GM21619 (cell line): ENCODE measurements at regions not wholly inside any gene's neighbourhood (a gene's known extent, or its start where the extent isn't known, plus 50 kb on each side); places are given as distances from the start of the nearest gene placed in this dataset.

Experiments used
- ATAC-seq: cut with Tn5 transposase; IDR thresholded peaks from one replicate; pipeline ENCODE4 v1.9.1; 2021; ENCODE audit not compliant: unreplicated experiment

DNA sequence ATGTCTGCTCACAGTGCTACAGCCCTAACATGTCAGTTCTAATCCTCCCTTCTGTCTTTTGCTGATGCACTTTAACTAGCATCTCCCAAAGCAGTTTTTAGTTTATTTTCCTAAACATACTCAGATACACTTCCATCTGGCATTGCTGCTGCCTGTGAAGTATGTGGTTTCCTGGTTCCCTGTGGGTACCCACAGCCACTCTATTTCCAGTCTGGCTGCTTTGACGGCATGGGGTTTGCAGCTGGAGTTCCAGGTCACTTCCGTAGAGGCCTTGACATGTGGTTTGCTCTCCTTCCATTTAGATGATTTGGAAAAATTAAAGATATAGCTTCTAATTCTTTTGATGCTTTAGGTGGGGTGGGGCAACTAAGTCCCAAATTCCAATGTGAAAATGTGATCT, 375.5 kb downstream of the PCDH20 start:
- ATAC-seq: no peak

DNA sequence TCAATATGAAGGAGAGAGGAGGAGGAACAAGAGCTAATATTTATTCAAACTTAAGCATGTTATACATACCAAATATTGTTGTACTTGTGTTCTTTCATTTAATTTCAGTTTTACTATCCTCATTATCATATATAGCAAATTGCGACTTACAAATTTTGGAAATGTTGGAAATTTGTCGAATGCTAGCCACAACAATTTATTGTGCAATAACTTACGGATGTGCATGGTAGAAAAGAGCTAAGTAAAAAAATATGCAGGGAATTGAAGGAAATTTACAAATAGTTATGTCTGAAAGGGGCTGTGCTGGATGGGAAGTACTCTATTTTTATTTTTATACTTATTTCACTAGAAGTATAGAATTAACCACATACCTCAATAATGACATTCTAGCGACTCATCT, 376.3 kb downstream of the PCDH20 start:
- no peak for ATAC-seq

DNA sequence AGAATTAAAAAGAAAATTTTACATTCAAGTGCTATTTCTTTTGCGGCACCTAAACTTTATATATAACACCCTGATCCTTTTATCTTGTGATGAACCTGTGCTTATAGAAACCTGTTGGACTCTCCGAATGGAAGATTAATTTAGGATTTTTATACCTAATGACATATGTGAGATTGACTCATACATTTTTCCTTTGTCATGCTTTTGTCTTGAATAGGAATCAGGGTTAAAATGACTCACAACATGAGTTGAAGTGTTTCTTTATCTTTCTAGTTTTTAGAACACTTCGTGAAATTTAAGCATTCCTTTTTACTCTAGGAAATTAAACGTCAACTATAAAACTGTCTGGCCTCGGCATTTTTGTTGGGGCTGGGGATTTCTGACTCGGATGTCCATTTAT, 378.9 kb downstream of the PCDH20 start:
- no peak for ATAC-seq

DNA sequence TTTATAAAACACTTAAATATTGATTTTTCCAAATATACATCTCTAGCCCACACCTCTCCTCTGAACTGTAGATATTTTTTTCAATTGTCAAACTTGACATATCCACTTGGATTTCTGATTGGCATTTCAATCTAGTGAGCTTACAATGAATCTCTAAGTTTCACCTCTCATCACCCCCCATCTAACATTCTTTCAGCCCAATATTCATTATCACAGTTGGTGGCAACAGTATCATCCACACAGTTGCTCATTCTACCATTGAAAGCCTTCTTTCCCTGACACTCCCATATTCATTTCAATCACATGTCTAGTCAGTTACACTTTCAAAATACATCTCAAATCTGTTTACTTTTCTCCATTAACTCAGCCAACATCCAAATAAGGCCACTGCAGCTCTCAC, 385.2 kb downstream of the PCDH20 start:
- no peak for ATAC-seq

DNA sequence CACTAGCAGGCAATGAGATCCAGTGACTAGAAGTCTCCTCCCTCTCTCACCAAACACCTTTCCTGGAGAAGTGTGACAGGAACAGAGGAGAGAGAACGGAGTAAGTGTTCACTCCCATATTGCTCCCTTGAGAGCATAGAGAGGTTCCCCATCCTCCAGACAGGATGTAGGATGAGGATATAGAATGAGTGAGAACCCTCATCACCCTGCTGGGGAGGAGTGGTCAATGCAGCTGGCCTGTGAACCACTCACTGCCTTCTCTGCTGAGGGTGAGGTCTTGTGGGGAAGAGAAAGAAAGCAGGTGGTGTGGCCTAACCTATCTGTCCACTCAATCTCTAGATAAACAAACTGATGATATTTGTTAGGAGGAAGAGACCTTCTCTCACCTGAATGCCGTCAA, 386.6 kb downstream of the PCDH20 start:
- no peak for ATAC-seq

DNA sequence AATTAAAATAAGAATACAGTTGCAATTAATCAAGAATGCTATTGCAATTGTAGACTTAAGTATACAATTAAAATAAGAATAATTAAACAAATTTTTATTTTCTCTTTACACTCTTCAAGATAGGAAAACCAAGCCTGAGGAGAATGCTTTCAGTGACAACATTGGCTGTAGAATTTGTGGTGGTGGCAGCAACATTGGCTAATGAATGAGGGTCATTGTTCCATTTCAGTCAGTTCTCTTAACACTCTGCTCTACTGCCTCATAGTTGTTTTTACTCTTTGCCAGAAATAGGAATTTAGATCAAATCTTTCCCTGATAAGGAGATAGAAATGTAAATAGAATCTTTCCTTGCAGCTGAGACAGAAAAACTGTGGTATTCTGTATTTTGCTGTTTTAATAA, 391.6 kb downstream of the PCDH20 start:
- no peak for ATAC-seq

DNA sequence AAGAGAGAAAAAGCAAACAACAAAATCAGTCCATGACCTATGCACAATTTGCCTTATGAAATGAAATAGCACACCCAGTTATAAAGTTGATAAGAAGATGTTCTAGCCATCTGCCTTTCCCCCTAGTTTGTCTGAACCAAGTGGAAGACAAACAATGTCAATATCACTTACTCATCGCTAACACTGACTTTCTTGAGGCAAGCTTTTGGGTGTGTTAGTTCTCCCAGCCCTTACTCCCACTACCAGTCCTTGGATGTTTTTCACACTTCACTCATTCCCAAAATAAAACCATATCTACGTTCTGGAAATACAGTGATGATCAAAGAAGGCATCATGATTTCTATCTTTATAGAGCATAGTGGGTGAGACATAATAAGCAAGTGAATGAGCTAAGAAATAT, 393.8 kb downstream of the PCDH20 start:
- ATAC-seq: no peak

DNA sequence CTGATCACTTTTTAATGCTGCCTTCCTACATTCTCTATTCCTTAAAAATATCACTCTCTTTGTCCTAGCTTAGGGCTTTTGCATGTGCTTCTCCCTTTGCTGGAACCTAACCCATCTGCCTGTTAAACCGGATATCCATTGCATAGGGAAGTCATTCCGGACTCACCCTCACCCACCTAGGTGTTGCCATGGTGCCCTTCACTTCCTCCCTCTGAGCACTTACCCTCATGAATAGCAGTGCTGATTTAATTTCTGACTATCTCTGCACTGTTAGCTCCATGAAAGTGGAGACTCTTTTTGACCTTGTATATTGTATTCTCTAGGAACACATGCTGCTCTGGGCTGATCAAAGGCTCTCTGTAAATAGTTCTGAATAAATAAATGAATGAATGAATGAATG, 401.9 kb downstream of the PCDH20 start:
- ATAC-seq: no peak

DNA sequence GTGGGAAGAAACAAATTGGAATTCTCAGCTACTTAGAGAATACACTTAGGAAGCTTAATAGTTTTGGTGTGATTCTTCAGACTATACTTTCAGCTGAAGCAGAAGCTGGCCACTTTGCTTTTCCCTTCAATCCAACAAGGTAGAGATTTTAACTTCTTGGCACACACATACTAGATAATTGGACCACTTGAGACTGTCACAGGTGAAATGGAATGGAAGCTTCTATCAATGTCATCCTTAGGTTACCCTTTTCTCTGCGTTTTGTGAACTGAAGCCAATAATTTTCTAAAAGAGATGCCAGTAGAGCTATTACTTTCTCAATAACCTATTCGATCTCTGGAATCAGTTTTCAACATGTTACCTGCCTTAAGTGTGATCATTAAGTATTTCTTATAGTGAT, 405.3 kb downstream of the PCDH20 start:
- no peak for ATAC-seq

DNA sequence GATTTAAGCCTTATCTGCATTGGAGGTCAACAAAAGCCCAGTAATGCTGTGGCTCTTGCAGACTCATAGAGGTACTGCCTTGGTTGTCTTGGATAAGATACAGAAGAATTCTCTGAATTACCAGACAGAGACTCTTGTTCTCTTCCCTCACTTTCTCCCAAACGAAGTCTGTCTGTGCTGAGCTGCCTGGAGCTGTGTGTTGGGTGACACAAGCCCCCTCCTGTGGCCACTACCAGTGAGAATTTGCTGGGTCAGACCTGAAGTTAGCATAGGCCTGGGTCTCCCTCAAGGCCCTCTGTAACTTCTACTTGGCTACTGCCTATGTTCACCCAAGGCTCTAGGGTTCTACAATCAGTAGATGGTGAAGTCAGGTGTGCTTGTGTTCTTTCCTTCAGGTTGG, 413.0 kb downstream of the PCDH20 start:
- no peak for ATAC-seq

DNA sequence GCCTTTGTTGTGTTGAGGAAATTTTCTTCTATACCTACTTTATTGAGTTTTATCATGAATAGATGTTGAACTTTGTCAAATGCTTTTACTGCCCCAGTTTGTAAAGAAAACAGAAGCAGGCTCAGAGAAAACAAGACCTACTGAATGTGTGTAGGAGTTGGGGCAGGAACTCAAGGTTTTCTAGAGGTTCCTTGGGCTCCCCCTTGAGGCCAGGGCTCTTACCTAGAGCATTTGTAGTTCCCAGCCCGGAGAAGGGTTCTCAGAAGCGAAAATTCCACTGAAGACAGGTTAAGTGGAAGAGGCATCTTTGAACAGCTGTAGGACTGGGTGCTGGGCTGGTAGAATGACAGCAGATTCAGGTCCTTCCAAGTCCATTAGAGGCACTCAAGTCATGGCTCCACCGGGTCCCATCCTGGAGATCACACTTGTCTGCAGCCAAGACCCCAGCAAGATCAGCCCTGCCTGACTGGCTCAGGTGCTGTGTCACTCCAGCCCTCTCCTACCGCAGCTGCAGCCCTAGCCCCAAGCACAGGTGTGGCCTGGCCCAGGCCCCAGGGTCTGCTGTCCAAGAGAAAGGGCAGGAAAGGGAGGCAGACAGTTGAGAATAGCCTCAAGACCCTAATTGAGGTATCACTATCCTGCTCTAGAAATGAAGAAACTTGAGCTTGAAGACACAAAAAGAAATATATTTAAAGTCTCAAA, 425.5 kb downstream of the PCDH20 start:
- ATAC-seq: no peak

DNA sequence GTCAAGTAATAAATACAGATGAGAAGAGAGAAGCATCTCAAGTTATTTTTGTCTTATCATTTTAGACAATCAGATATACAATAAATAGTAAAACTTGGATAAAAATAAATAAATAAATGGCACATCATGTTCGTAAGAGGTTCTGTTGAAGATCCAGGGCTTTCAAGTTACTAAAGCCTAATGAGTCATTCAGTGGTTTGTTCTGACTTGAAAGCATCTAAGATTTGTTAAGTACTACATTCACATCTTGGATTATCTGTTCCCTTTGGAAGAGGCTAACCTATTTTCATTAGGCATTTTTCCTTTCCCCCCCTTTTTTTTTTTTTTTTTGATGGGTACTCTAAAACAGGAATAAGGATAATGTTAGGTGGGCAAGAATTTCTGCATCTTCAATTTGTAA, 429.3 kb downstream of the PCDH20 start:
- ATAC-seq: no peak

DNA sequence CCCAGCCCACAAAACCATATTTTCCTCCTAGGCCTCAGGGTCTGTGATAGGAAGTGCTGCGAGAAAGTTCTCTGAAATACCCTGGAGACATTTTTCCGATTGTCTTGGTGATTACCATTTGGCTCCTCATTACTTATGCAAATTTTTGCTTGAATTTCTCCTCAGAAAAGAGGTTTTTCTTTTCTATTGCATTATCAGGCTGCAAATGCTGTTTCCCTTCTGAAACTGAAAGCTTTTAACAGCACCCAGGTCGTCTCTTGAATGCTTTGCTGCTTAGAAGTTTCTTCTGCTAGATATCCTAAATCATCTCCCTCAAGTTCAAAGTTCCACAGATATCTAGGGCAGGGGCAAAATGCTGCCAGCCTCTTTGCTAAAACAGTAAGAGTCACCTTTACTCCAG, 434.2 kb downstream of the PCDH20 start:
- no peak for ATAC-seq

DNA sequence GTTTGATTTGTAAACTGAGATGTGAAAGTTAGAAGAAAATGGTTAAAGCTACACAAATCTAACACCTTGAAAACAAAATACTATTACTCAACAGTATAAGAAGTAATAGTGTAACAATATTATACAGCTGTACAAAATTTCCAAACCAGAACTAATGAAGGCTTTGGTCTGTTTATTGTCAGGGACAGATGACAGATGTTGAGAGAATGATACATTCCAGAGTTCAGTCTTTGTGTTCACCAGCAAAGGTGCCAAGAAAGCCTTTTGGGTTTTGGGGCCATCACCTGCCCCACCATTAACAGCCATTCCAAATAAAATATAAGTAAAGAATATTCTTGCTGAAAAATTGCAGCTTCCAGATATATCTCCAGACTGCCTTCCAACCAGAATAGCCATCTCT, 439.3 kb downstream of the PCDH20 start:
- ATAC-seq: no peak

DNA sequence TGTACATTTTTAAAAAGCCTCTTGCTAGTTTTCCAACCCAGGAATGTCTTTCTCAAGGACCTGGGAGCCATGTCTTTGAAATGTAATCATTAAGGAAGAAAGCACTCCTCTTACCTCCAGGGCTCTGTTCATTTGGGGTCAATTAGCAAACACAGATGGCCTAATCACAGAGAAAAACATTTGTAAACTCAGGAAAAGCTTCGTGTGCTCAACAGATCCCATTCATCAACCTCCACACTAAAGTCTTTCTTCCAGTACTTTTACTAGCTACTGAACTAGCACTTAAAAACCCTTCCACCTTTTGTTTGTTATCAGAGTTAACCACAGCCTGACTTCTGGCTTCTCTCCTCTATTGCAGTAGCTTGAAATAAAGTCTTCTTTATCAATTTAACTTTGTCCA, 441.4 kb downstream of the PCDH20 start:
- ATAC-seq: no peak

DNA sequence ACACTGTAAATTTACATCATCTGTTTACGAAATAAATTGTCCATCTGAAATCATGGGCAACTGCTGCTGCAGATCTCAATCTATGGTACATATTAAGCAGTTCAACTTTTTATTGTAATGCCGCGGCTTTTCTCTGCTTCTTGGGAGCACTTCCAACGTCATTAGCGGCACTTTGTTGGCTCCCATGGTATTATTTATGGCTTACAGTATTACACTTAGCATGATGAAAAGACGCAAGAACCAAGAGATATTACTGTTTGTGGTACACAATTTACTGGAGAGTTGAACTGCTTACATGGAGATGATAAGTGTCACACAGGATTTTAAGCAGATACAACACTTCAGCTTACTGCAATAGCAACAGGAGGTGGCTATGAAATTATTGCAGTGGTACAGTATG, 442.1 kb downstream of the PCDH20 start:
- no peak for ATAC-seq

DNA sequence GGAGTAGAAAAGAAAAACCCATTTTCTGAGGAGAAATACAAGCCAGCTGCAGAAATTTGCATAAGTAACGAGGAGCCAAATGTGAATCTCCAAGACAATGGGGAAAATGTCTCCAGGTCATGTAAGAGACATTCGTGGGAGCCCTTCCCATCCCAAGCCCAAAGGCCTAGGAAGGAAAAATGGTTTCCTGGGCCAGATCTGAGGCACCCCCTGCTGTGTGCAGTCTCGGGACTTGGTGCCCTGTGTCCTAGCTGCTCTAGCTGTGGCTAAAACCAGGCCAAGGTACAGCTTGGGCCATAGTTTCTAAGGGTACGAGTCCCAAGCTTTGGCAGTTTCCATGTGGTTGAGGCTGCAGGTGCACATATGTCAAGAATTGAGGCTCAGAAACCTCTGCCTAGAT, 444.9 kb downstream of the PCDH20 start:
- ATAC-seq: no peak

DNA sequence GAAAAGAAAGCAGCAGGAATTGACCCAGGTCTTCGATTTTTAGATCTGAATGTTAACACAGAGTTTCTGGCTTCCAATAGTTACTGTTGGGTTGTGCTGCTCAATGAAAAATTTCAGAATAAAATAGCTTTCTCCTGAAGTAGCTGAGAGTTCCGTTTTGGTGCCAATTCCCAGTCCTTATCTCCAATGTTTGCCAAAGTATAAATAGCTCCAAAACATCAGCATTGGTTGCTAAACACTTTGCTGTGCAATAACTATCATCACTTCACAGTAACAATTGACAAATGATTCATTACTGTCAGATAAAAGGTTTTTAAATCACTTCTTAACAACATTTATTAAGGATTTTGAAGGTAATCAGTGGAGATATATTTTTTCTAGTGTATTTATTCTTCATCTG, 446.0 kb downstream of the PCDH20 start:
- no peak for ATAC-seq

DNA sequence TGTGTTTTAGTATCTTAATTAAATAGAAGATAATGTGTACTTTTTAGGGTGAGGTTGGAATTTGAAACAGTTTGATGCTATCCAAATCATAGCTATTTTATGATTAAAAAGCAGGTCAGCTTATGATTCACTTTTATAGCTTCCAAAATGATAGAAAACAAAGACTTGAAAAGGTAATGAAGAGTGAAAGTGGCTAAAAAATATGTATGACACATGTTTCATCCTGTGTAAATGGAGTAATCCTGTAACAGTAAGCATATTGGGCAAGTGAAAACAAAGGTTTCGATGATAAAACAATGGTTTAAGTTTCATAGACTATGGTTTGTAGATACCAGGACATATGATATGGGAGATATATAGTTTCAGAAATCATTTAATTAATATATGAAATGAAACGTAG, 456.2 kb downstream of the PCDH20 start:
- no peak for ATAC-seq

DNA sequence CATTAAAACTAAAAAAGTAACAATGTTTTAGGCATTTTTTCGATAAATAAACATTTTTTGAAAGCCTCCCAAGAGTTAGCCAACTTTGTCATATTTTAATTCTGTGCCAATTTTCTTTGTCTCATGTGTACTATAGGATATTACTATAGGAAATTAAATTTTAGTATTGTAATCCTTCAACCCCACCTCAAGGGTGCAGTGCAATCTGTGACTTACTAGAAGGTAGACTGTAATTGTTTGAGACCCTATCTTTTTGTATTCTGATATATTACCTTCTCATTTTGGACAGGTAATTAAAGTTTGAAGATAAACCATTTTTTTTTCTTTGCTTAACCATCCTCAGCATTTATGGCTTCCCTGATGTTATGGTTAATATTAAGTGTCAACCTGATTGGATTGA, 457.8 kb downstream of the PCDH20 start:
- ATAC-seq: no peak

DNA sequence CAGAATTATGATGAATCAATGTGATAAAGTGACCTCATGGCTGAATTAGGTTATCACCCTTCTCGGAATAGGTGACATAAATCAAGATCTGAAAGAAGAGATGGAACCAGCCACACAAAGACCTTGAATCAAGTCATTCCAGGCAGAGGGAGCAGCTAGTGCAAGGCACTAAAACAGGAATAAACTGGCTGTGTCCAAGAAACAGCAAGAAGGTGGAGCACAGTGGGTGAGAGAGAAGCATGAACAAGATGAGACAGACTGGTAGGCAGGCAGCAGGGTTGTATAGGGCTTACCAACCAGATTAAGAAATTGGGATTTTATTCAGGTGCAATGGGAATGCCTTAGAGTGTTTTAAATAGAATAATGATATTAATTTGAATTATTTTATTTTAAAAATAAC, 470.3 kb downstream of the PCDH20 start:
- ATAC-seq: no peak

DNA sequence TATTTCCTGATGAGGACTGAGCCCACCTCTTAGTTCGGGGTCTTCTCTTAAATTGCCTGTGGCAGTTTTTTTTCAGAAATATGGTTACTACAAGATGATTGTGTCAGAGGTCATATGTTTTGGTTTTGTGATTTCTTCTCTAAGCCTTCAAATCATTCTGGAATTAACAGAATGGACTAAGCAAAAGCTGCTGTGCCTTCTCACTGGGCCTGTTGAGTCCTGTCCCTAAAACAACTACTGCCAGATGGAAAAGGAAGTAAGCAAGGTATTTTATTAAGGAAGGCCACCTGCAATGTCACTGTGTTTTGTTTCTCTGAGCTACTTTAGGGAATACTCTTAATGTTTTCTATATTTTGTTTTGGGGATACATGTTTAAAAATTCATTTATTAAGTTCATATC, 470.8 kb downstream of the PCDH20 start:
- ATAC-seq: no peak

DNA sequence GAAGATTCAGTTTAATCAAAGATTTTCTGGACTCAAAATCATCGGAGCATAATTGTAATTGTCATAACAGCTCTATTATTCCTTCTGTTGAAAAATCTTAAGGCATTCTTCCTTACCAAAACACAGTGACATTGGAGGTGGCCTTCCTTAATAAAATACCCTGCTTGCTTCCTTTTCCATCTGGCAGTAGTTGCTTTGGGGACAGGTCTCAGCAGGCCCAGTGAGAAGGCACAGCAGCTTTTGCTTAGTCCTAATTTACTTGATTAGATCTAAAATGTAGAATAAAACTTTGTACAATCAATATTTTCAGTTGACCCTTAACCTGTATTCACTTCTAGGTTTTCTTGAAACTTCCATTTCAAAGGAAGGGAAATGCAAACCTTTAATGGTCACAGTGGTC, 471.6 kb downstream of the PCDH20 start:
- ATAC-seq: no peak

DNA sequence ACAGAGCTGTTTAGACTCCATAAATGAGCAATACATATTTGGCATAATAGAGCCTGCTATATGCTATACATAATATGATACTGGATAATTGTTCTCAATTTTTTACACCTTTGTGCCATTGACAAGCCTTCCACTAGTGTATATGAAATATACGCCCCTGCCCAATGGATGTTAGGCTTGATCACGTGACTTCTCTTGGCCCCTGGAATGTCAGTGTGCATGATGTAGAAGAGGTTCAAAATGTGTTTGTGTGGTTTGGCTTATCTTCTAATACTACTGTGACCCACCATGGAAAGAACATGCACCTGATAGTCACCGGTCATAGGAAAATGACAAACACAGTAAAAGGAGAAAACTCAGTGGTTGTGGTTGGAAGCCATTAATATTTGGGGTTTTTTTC, 479.4 kb downstream of the PCDH20 start:
- no peak for ATAC-seq
